Lower lobe of right lung (tissue), 2 donors: ENCODE measurements at regions not wholly inside any gene's neighbourhood (a gene's known extent, or its start where the extent isn't known, plus 50 kb on each side); places are given as distances from the start of the nearest gene placed in this dataset.

Experiments
- ATAC-seq, 2 donors: fragments of 200-7000 bp; cut with Tn5 transposase; one replicate each; pipeline ENCODE4 v1.9.1; 2020 to 2022; ENCODE audit warnings: mild to moderate bottlenecking in 2 of 2, moderate library complexity in 2 of 2
- DNase-seq: peaks from one replicate; pipeline ENCODE4 v3.0.0-alpha.2; 2020
- H3K27ac ChIP-seq: fragments of 200-600 bp; one replicate; pipeline ENCODE4 v1.8.0; 2022
- H3K27me3 ChIP-seq: fragments of 200-600 bp; one replicate; pipeline ENCODE4 v1.8.0; 2022; ENCODE audit warnings: low read depth
- H3K36me3 ChIP-seq: fragments of 200-600 bp; one replicate; pipeline ENCODE4 v1.8.0; 2022; ENCODE audit warnings: mild to moderate bottlenecking
- H3K4me1 ChIP-seq: fragments of 200-600 bp; one replicate; pipeline ENCODE4 v1.8.0; 2022
- H3K4me3 ChIP-seq: fragments of 200-600 bp; one replicate; pipeline ENCODE4 v1.8.0; 2022; ENCODE audit warnings: mild to moderate bottlenecking
- H3K9me3 ChIP-seq: fragments of 200-600 bp; one replicate; pipeline ENCODE4 v1.8.0; 2022
- CTCF ChIP-seq: fragments of 200-600 bp; IDR thresholded peaks from one replicate; pipeline ENCODE4 v1.8.0; 2022; ENCODE audit warnings: antibody characterized with exemption, mild to moderate bottlenecking
- intact Hi-C: fragments of 100-400 bp; cut with DNase I; formaldehyde crosslinking; loops from one replicate; pipeline ENCODE4 v1.11.0; 2022
- donor health status: DM: no; HTN: yes; CAD: no; lungs with severe emphysema.

- Histone ChIP-seq H3K36me3 (no peaks in the 10 kb centered on the region), H3K9me3 (no peaks in the 10 kb centered on the region), H3K4me1 (no peaks in the 10 kb centered on the region), H3K27me3 (peaks cover 32% of the 10 kb centered on the region), H3K27ac (no peak overlapping the region), H3K4me3 (no peak overlapping the region)
- ATAC-seq (no peak), DNase-seq (no peak)
- intact Hi-C loops: no loop called here
- no peak for TF ChIP-seq CTCF
These were observed 146.6 kb downstream of the GAS1 start for GRCh38 chr9:86800681-86801080.

GRCh38 chr9:86798966-86799365, 148.3 kb downstream of the GAS1 start:
- intact Hi-C loops: no loop called here

GRCh38 chr9:86796666-86797065, 150.6 kb downstream of the GAS1 start:
- no peak for TF ChIP-seq CTCF
- intact Hi-C loops: no loop called here
- Histone ChIP-seq H3K27me3 (peaks cover 27% of the 10 kb centered on the region), H3K36me3 (no peaks in the 10 kb centered on the region), H3K4me3 (no peak overlapping the region), H3K4me1 (peaks cover 10% of the 10 kb centered on the region), H3K9me3 (no peaks in the 10 kb centered on the region), H3K27ac (no peak overlapping the region)
- no peak for DNase-seq
- ATAC-seq: no peak

More at GRCh38 chr9:86798966-86799365, 148.3 kb downstream of the GAS1 start:
- no peak for ATAC-seq
- DNase-seq: no peak
- Histone ChIP-seq H3K36me3 (no peaks in the 10 kb centered on the region), H3K27ac (no peak overlapping the region), H3K27me3 (peaks cover 26% of the 10 kb centered on the region), H3K4me1 (peaks cover 6% of the 10 kb centered on the region), H3K4me3 (no peak overlapping the region), H3K9me3 (no peaks in the 10 kb centered on the region)
- no peak for TF ChIP-seq CTCF

- peak; percentile 33 to 51 for ATAC-seq
These were observed 151.3 kb downstream of the GAS1 start for GRCh38 chr9:86795823-86796553.

GRCh38 chr9:86795047-86795442, 152.3 kb downstream of the GAS1 start:
- intact Hi-C loops: no loop called here
- peak; percentile 90 for DNase-seq

More at GRCh38 chr9:86795823-86796553, 151.3 kb downstream of the GAS1 start:
- no peak for DNase-seq
- H3K9me3 ChIP-seq: no peaks in the 10 kb centered on the region
- intact Hi-C loops: no loop called here
- H3K27me3 ChIP-seq: peaks cover 32% of the 10 kb centered on the region
- no peaks in the 10 kb centered on the region for H3K36me3 ChIP-seq
- peak; percentile 9 for TF ChIP-seq CTCF
- H3K27ac ChIP-seq: peak overlapping the region; percentile 1
- no peak overlapping the region for H3K4me3 ChIP-seq
- H3K4me1 ChIP-seq: peaks cover 10% of the 10 kb centered on the region

More at GRCh38 chr9:86795047-86795442, 152.3 kb downstream of the GAS1 start:
- Histone ChIP-seq H3K9me3 (no peaks in the 10 kb centered on the region), H3K4me1 (peaks cover 10% of the 10 kb centered on the region), H3K27me3 (peaks cover 24% of the 10 kb centered on the region), H3K36me3 (no peaks in the 10 kb centered on the region), H3K27ac (peak overlapping the region; percentile 1), H3K4me3 (no peak overlapping the region)
- TF ChIP-seq CTCF: no peak
- peak; percentile 90 to 92 for ATAC-seq
